IMR-90 (cell line): ENCODE measurements at regions not wholly inside any gene's neighbourhood (a gene's known extent, or its start where the extent isn't known, plus 50 kb on each side); places are given as distances from the start of the nearest gene placed in this dataset.

Experiments used
- ATAC-seq: fragments of 200-7000 bp; cut with Tn5 transposase; 2 replicates; pipeline ENCODE4 v1.9.1; 2020; ENCODE audit warnings: low read depth, mild to moderate bottlenecking, moderate library complexity
- BruUV-seq: library from RNA; stranded (reverse); fragments of 400-500 nt; replicated peaks from 2 replicates; lab custom pipeline; 2021; lab: Mats Ljungman, UMichigan
- CTCF ChIA-PET: fragments of 300-600 bp; formaldehyde crosslinking; extraction: SDS; loops from one replicate; lab custom pipeline; 2021; ENCODE audit warnings: antibody characterized with exemption; lab: Yijun Ruan, JAX
- POLR2A ChIA-PET: fragments of 300-600 bp; sonication (Branson Sonifier 250); formaldehyde crosslinking; loops from one replicate; lab custom pipeline; 2022; ENCODE audit warnings: antibody characterized with exemption; ENCODE audit not compliant: unreplicated experiment; lab: Charles Lee
- DNase-seq: peaks from one replicate; pipeline ENCODE4 v3.0.0; 2013
- H2AFZ ChIP-seq: replicated peaks from 2 replicates; pipeline ENCODE3; 2013; ENCODE audit warnings: low read length, mild to moderate bottlenecking; ENCODE audit not compliant: poor library complexity
- H2AK5ac ChIP-seq: 2 replicates; pipeline ENCODE4 v1.6.1; 2013; ENCODE audit warnings: low read depth, low read length, inconsistent platforms
- H2AK9ac ChIP-seq: replicated peaks from 2 replicates; pipeline ENCODE3; 2013; ENCODE audit warnings: mild to moderate bottlenecking, low read depth, low read length, moderate library complexity; ENCODE audit not compliant: poor library complexity
- H2BK120ac ChIP-seq: 2 replicates; pipeline ENCODE4 v1.6.1; 2013; ENCODE audit warnings: low read depth, low read length, inconsistent platforms
- H2BK15ac ChIP-seq: 3 replicates; pipeline ENCODE4 v1.6.1; 2013; ENCODE audit warnings: low read depth, low read length, inconsistent platforms
- H2BK20ac ChIP-seq: 2 replicates; pipeline ENCODE4 v1.6.1; 2013; ENCODE audit warnings: low read depth, mild to moderate bottlenecking, inconsistent platforms, low read length, moderate library complexity
- H2BK5ac ChIP-seq: 2 replicates; pipeline ENCODE4 v1.6.1; 2013; ENCODE audit warnings: mild to moderate bottlenecking, low read depth, low read length, inconsistent platforms; ENCODE audit not compliant: poor library complexity, severe bottlenecking
- H3K14ac ChIP-seq: replicated peaks from 2 replicates; pipeline ENCODE4 v1.6.1; 2013; ENCODE audit warnings: low read depth, low read length, inconsistent platforms
- H3K18ac ChIP-seq: 2 replicates; pipeline ENCODE4 v1.6.1; 2013; ENCODE audit warnings: low read depth, low read length, control low read depth
- H3K23ac ChIP-seq: 2 replicates; pipeline ENCODE4 v1.6.1; 2013; ENCODE audit warnings: low read depth, low read length, inconsistent platforms
- H3K27ac ChIP-seq: 2 replicates; pipeline ENCODE4 v1.5.1; 2013; ENCODE audit warnings: mild to moderate bottlenecking, control low read depth, low read length; ENCODE audit not compliant: insufficient read depth
- H3K27me3 ChIP-seq: 2 replicates; pipeline ENCODE4 v1.6.1; 2013; ENCODE audit warnings: low read length; ENCODE audit not compliant: control insufficient read depth, insufficient read depth
- H3K36me3 ChIP-seq: 2 replicates; pipeline ENCODE4 v1.6.1; 2013; ENCODE audit warnings: low read length, mixed read lengths; ENCODE audit not compliant: control insufficient read depth, insufficient read depth
- H3K4ac ChIP-seq: 2 replicates; pipeline ENCODE4 v1.6.1; 2013; ENCODE audit warnings: low read depth, low read length, inconsistent platforms
- H3K4me1 ChIP-seq: 2 replicates; pipeline ENCODE4 v1.6.1; 2013; ENCODE audit warnings: low read length, mixed read lengths; ENCODE audit not compliant: control insufficient read depth, insufficient read depth
- H3K4me2 ChIP-seq: 2 replicates; pipeline ENCODE4 v1.6.1; 2013; ENCODE audit warnings: low read depth, mild to moderate bottlenecking, control low read depth, low read length, moderate library complexity
- H3K4me3 ChIP-seq: 2 replicates; pipeline ENCODE4 v1.5.1; 2013; ENCODE audit warnings: low read depth, mild to moderate bottlenecking, control low read depth, low read length, moderate library complexity; ENCODE audit not compliant: insufficient read depth
- H3K56ac ChIP-seq: 2 replicates; pipeline ENCODE4 v1.6.1; 2013; ENCODE audit warnings: low read length, inconsistent platforms; ENCODE audit not compliant: insufficient read depth; ENCODE audit errors: extremely low read depth
- H3K79me1 ChIP-seq, 2 experiments: 2 replicates each; pipeline ENCODE4 v1.6.1; 2013; ENCODE audit warnings: low read length in 2 of 2, inconsistent platforms in 1 of 2, low read depth in 1 of 2
- H3K9ac ChIP-seq: 2 replicates; pipeline ENCODE4 v1.6.1; 2013; ENCODE audit warnings: low read depth, low read length, control low read depth
- H3K9me1 ChIP-seq: 2 replicates; pipeline ENCODE4 v1.6.1; 2013; ENCODE audit warnings: low read length, inconsistent platforms; ENCODE audit not compliant: insufficient read depth
- H3K9me3 ChIP-seq: 2 replicates; pipeline ENCODE4 v1.6.1; 2013; ENCODE audit warnings: low read length; ENCODE audit not compliant: control insufficient read depth, insufficient read depth
- H4K20me1 ChIP-seq: 2 replicates; pipeline ENCODE4 v1.6.1; 2013; ENCODE audit warnings: low read length, inconsistent platforms; ENCODE audit not compliant: insufficient read depth
- H4K5ac ChIP-seq: 2 replicates; pipeline ENCODE4 v1.6.1; 2013; ENCODE audit warnings: mild to moderate bottlenecking, low read depth, low read length, control low read depth
- H4K8ac ChIP-seq, 2 experiments: 2 replicates each; pipeline ENCODE4 v1.6.1; 2013; ENCODE audit warnings: low read depth in 2 of 2, low read length in 2 of 2, control low read depth in 1 of 2, inconsistent platforms in 1 of 2
- H4K91ac ChIP-seq: 2 replicates; pipeline ENCODE4 v1.6.1; 2013; ENCODE audit warnings: low read depth, low read length, inconsistent platforms; ENCODE audit not compliant: insufficient read depth
- CHD1 ChIP-seq: IDR thresholded peaks from 2 replicates; pipeline ENCODE4 v1.6.1; 2012; ENCODE audit warnings: low read depth, low read length, improper control_type of control experiment
- FOS ChIP-seq: fragments of 150-350 bp; IDR thresholded peaks from 2 replicates; pipeline ENCODE4 v1.6.1; 2016; ENCODE audit warnings: low read depth, low read length
- MAZ ChIP-seq: IDR thresholded peaks from 2 replicates; pipeline ENCODE4 v1.6.1; 2012; ENCODE audit warnings: low read depth, mild to moderate bottlenecking, low read length, improper control_type of control experiment, moderate library complexity, borderline replicate concordance
- NFE2L2 ChIP-seq: fragments of 150-350 bp; IDR thresholded peaks from 2 replicates; pipeline ENCODE4 v1.6.1; 2016; ENCODE audit warnings: low read depth, mild to moderate bottlenecking, low read length
- POLR2A ChIP-seq: IDR thresholded peaks from 2 replicates; pipeline ENCODE4 v1.6.1; 2012; ENCODE audit warnings: mild to moderate bottlenecking, low read depth, low read length
- RAD21 ChIP-seq: IDR thresholded peaks from 2 replicates; pipeline ENCODE4 v1.6.1; 2012; ENCODE audit warnings: low read length, improper control_type of control experiment
- RCOR1 ChIP-seq: IDR thresholded peaks from 2 replicates; pipeline ENCODE4 v1.6.1; 2012; ENCODE audit warnings: mild to moderate bottlenecking, low read length, improper control_type of control experiment; ENCODE audit not compliant: insufficient replicate concordance
- RFX5 ChIP-seq: IDR thresholded peaks from 2 replicates; pipeline ENCODE4 v1.8.0; 2012; ENCODE audit warnings: low read depth, mild to moderate bottlenecking, low read length, moderate library complexity
- SMC3 ChIP-seq: fragments of 150-350 bp; IDR thresholded peaks from 2 replicates; pipeline ENCODE4 v1.6.1; 2016; ENCODE audit warnings: low read depth, mild to moderate bottlenecking, antibody characterized with exemption, low read length, moderate library complexity
- WGBS, 2 experiments: methylation state at CpG; one replicate each; pipeline versions ENCODE4 v1.1.5 to v1.1.7; 2013; ENCODE audit warnings: missing lambda C conversion rate in 2 of 2; ENCODE audit not compliant: insufficient read length in 1 of 2; ENCODE audit errors: extremely low coverage in 2 of 2; 5-methylcytosine and 5-hydroxymethylcytosine counted together
- dilution Hi-C: fragments of 300-500 bp; cut with HindIII; formaldehyde crosslinking; loops from one replicate; pipeline ENCODE4 v1.14.3; 2018; ENCODE audit warnings: low sequenced_read_pairs; ENCODE audit not compliant: unreplicated experiment
- in situ Hi-C: fragments of 300-500 bp; cut with MboI; formaldehyde crosslinking; loops from 3 replicates; pipeline ENCODE4 v1.14.3; 2019; ENCODE audit warnings: low sequenced_read_pairs, inconsistent platforms, mixed read lengths
- intact Hi-C: fragments of 100-400 bp; cut with micrococcal nuclease; formaldehyde crosslinking; loops from 2 replicates; pipeline ENCODE4 v1.10.0; 2022
- TF ChIP-seq, protein P1 (sequence below): fragments of 150-350 bp; IDR thresholded peaks from 2 replicates; pipeline ENCODE4 v1.6.1; 2017; ENCODE audit warnings: mild to moderate bottlenecking, antibody characterized with exemption, low read length, low read depth
- TF ChIP-seq, protein P2 (sequence below): fragments of 150-350 bp; IDR thresholded peaks from 2 replicates; pipeline ENCODE4 v1.6.1; 2016; ENCODE audit warnings: low read depth, mild to moderate bottlenecking, low read length, moderate library complexity, borderline replicate concordance

DNA sequence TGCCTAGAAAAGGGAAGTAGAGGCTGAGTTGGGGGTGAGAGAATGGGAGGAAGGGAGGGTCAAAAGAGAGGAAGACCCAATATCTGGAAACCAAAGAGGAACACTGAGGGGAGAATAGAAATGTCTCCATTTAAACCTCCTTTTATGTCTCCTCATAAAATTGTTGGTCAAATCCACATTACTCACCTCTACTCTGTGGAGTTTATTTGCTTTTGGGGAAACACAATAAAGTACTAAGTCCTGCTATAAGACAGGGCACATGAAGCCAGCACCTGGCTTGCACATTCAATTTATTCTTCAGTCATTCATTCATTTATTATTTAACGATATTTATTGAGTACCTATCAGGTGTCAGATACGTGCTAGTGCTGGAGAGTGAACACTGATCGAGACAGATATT lies 60.3 kb upstream of the NFE2L2 start:
- no TSS peak for BruUV-seq
- Histone ChIP-seq H2BK5ac (no peak overlapping the region), H2BK120ac (no peak overlapping the region), H3K9me3 (no peaks in the 10 kb centered on the region), H3K4me3 (no peak overlapping the region), H2BK15ac (no peak overlapping the region), H4K20me1 (no peaks in the 10 kb centered on the region), H3K79me1 (no peaks in the 10 kb centered on the region), H4K5ac (no peak overlapping the region), H2AFZ (no peak overlapping the region), H3K9me1 (peaks cover 16% of the 10 kb centered on the region), H4K91ac (no peak overlapping the region), H3K36me3 (no peaks in the 10 kb centered on the region), H2BK20ac (0 out of 2 replicates have a peak overlapping the region, but pooled peaks have one; percentile 5), H3K27me3 (no peaks in the 10 kb centered on the region), H2AK5ac (no peak overlapping the region), H2AK9ac (no peak overlapping the region), H3K4ac (peak overlapping the region; percentile 43; the same call in 1 of the 2 replicates), H3K9ac (no peak overlapping the region), H3K14ac (no peak overlapping the region), H3K4me2 (no peak overlapping the region), H3K27ac (no peak overlapping the region), H4K8ac (no peak overlapping the region), H3K56ac (no peak overlapping the region), H3K23ac (no peak overlapping the region), H3K4me1 (peaks cover 14% of the 10 kb centered on the region), H3K18ac (no peak overlapping the region)
- TF ChIP-seq CHD1 (no peak), SMC3 (no peak), RAD21 (no peak), MAZ (no peak), FOS (no peak), RFX5 (no peak), RCOR1 (no peak), NFE2L2 (no peak), POLR2A (no peak)
- TF ChIP-seq, protein P1, sequence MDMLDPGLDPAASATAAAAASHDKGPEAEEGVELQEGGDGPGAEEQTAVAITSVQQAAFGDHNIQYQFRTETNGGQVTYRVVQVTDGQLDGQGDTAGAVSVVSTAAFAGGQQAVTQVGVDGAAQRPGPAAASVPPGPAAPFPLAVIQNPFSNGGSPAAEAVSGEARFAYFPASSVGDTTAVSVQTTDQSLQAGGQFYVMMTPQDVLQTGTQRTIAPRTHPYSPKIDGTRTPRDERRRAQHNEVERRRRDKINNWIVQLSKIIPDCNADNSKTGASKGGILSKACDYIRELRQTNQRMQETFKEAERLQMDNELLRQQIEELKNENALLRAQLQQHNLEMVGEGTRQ = no peak
- TF ChIP-seq, protein P2, sequence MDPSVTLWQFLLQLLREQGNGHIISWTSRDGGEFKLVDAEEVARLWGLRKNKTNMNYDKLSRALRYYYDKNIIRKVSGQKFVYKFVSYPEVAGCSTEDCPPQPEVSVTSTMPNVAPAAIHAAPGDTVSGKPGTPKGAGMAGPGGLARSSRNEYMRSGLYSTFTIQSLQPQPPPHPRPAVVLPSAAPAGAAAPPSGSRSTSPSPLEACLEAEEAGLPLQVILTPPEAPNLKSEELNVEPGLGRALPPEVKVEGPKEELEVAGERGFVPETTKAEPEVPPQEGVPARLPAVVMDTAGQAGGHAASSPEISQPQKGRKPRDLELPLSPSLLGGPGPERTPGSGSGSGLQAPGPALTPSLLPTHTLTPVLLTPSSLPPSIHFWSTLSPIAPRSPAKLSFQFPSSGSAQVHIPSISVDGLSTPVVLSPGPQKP = no peak
- POLR2A ChIA-PET = no interaction called here
- ATAC-seq (no peak), DNase-seq (no peak)
- CTCF ChIA-PET = no interaction called here
- intact Hi-C loops (no loop called here), in situ Hi-C loops (loop anchor here (5.0 kb wide), 1 partner anchor 157 kb away; no protein-coding TSS in a partner anchor), dilution Hi-C loops (no loop called here)
- 40% methylated on average over 1 of the region's 3 CpGs; no CpG with 5 or more reads in 1 of the 2 experiments for WGBS, 2 experiments
